Smooth muscle cell (in vitro differentiated cells): ENCODE measurements at regions not wholly inside any gene's neighbourhood (a gene's known extent, or its start where the extent isn't known, plus 50 kb on each side); places are given as distances from the start of the nearest gene placed in this dataset.

ENCODE experiments used
- DNase-seq: peaks from one replicate; lab custom pipeline; 2025; ENCODE audit not compliant: unreplicated experiment; lab: John Stamatoyannopoulos, UW
- H2AFZ ChIP-seq: fragments of 200-600 bp; sonication (generic); 2 replicates; pipeline ENCODE4 v1.6.0; 2016; ENCODE audit warnings: antibody characterized with exemption, low read depth, mild to moderate bottlenecking
- H3F3A ChIP-seq: fragments of 200-600 bp; sonication (generic); 2 replicates; pipeline ENCODE4 v1.6.0; 2017; ENCODE audit warnings: antibody characterized with exemption, low read depth
- H3K27ac ChIP-seq: fragments of 200-600 bp; sonication (generic); 2 replicates; pipeline ENCODE4 v1.5.1; 2016; ENCODE audit warnings: low read depth, mild to moderate bottlenecking
- H3K27me3 ChIP-seq: fragments of 200-600 bp; sonication (generic); 2 replicates; pipeline ENCODE4 v1.6.1; 2016; ENCODE audit warnings: low read depth, mild to moderate bottlenecking
- H3K36me3 ChIP-seq: fragments of 200-600 bp; sonication (generic); 2 replicates; pipeline ENCODE4 v1.5.1; 2016; ENCODE audit warnings: low read depth
- H3K4me1 ChIP-seq: fragments of 200-600 bp; sonication (generic); 2 replicates; pipeline ENCODE4 v1.5.1; 2016; ENCODE audit warnings: low read depth
- H3K4me2 ChIP-seq: fragments of 200-600 bp; sonication (generic); 2 replicates; pipeline ENCODE4 v1.6.0; 2016; ENCODE audit warnings: mild to moderate bottlenecking
- H3K4me3 ChIP-seq: fragments of 200-600 bp; sonication (generic); 2 replicates; pipeline ENCODE4 v1.5.1; 2016; ENCODE audit warnings: mild to moderate bottlenecking
- H3K79me2 ChIP-seq: fragments of 200-600 bp; sonication (generic); 2 replicates; pipeline ENCODE4 v1.6.0; 2016; ENCODE audit warnings: low read depth, mild to moderate bottlenecking
- H3K9ac ChIP-seq: fragments of 200-600 bp; sonication (generic); 2 replicates; pipeline ENCODE4 v1.6.0; 2016; ENCODE audit warnings: low read depth
- H3K9me3 ChIP-seq: fragments of 200-600 bp; sonication (generic); replicated peaks from 2 replicates; pipeline ENCODE4 v1.5.1; 2016; ENCODE audit warnings: low read depth
- H4K20me1 ChIP-seq: fragments of 200-600 bp; sonication (generic); 2 replicates; pipeline ENCODE4 v1.6.0; 2016; ENCODE audit warnings: low read depth
- WGBS: methylation state at CpG from one replicate; pipeline ENCODE4 v1.1.7; 2016; ENCODE audit warnings: low lambda C conversion rate; 5-methylcytosine and 5-hydroxymethylcytosine counted together
- TF ChIP-seq, protein P1 (sequence below): fragments of 200-600 bp; sonication (generic); IDR thresholded peaks from 2 replicates; pipeline ENCODE4 v1.5.1; 2017; ENCODE audit warnings: borderline replicate concordance, mild to moderate bottlenecking, antibody characterized with exemption; ENCODE audit not compliant: insufficient read depth, poor library complexity, severe bottlenecking

DNA sequence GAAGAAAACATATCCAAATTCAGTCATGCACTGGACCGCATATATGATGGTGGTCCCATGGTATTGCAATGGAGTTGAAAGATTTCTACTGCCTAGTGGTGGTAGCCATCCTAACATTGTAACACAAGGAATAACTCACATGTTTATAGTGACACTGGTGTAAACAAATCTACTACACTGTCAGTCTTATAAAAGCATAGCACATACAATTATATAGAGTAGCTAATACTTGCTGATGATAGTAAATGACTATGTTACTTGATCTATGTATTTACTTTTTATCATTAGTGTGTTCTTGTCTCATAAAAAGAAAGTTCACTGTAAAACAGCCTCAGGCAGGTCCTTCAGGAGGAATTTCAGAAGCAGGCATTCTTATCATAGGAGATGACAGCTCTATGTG is 96.0 kb upstream of the CDIN1 start:
- DNase-seq = no peak
- no peaks in the 10 kb centered on the region for H3K36me3 ChIP-seq
- no peak overlapping the region for H3K27ac ChIP-seq
- H3K27me3 ChIP-seq = no peaks in the 10 kb centered on the region
- H3K4me2 ChIP-seq = no peak overlapping the region
- H4K20me1 ChIP-seq = no peaks in the 10 kb centered on the region
- no peaks in the 10 kb centered on the region for H3K79me2 ChIP-seq
- TF ChIP-seq, protein P1, sequence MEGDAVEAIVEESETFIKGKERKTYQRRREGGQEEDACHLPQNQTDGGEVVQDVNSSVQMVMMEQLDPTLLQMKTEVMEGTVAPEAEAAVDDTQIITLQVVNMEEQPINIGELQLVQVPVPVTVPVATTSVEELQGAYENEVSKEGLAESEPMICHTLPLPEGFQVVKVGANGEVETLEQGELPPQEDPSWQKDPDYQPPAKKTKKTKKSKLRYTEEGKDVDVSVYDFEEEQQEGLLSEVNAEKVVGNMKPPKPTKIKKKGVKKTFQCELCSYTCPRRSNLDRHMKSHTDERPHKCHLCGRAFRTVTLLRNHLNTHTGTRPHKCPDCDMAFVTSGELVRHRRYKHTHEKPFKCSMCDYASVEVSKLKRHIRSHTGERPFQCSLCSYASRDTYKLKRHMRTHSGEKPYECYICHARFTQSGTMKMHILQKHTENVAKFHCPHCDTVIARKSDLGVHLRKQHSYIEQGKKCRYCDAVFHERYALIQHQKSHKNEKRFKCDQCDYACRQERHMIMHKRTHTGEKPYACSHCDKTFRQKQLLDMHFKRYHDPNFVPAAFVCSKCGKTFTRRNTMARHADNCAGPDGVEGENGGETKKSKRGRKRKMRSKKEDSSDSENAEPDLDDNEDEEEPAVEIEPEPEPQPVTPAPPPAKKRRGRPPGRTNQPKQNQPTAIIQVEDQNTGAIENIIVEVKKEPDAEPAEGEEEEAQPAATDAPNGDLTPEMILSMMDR = no peak
- H2AFZ ChIP-seq = no peak overlapping the region
- no peaks in the 10 kb centered on the region for H3F3A ChIP-seq
- no peak overlapping the region for H3K4me3 ChIP-seq
- H3K4me1 ChIP-seq = no peaks in the 10 kb centered on the region
- 100% methylated on average over 1 of the region's 1 CpG for WGBS
- no peaks in the 10 kb centered on the region for H3K9me3 ChIP-seq
- no peak overlapping the region for H3K9ac ChIP-seq

DNA sequence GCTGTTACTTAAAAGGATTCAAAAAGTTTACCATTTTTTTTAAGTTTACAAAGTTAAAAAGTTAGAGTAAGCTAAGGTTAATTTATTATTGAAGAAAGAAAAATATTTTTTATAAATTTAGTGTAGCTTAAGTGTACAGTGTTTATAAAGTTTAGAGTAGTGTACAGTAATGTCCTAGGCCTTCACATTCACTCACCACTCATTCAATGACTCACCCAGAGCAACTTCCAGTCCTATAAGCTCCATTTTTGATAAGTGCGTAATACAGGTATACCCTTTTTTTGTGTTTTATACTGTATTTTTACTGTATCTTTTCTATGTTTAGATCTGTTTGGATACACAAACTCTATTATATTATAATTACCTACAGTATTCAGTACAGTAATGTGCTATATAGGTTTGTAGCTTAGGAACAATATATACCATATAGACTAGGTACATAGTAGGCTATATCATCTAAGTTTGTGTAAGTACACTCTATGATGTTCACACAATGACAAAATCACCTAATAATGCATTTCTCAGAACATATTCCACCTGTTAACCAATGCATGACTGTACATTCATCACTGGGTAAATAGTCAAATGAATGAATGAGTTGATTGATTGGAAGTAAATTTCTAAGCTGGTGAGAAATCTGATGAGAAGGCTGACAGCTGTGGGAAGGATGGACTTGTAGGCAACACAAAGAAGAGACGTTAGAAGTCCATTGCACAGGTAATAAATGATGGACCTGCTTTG is 95.2 kb upstream of the CDIN1 start:
- Histone ChIP-seq H3K4me1 (no peaks in the 10 kb centered on the region), H3F3A (no peaks in the 10 kb centered on the region), H3K79me2 (no peaks in the 10 kb centered on the region), H3K27me3 (no peaks in the 10 kb centered on the region), H3K27ac (no peak overlapping the region), H3K36me3 (no peaks in the 10 kb centered on the region), H3K4me2 (no peak overlapping the region), H2AFZ (no peak overlapping the region), H3K9me3 (no peaks in the 10 kb centered on the region), H4K20me1 (no peaks in the 10 kb centered on the region), H3K9ac (no peak overlapping the region), H3K4me3 (no peak overlapping the region)
- 41% methylated on average over 2 of the region's 2 CpGs for WGBS
- TF ChIP-seq, protein P1 = no peak
- DNase-seq = no peak

DNA sequence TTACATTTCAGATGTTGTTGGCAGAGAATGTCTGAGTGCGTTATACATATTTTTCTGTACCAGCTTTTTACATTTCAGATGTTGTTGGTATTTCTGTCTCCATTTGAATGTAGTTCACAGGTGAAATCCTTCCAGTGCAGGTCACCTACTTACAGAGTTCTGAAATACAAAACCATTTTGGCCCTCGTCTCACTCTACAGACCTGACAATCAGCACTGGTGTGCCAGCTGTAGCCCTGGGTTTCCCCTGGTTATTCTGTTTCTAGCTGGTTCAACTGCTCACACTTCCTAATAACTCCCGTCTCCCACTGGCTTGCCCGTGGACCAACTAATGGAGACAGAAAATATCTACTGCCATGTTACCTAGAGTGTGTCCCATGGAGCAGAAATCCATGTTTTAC is 87.5 kb upstream of the CDIN1 start:
- Histone ChIP-seq H3K4me1 (no peaks in the 10 kb centered on the region), H2AFZ (no peak overlapping the region), H3K27ac (no peak overlapping the region), H3K36me3 (no peaks in the 10 kb centered on the region), H3K9me3 (no peaks in the 10 kb centered on the region), H3K27me3 (no peaks in the 10 kb centered on the region), H3K9ac (no peak overlapping the region), H4K20me1 (no peaks in the 10 kb centered on the region), H3K4me2 (no peak overlapping the region), H3K79me2 (no peaks in the 10 kb centered on the region), H3F3A (no peaks in the 10 kb centered on the region), H3K4me3 (no peak overlapping the region)
- TF ChIP-seq, protein P1 = no peak
- 95% methylated on average over 4 of the region's 4 CpGs for WGBS
- no peak for DNase-seq

DNA sequence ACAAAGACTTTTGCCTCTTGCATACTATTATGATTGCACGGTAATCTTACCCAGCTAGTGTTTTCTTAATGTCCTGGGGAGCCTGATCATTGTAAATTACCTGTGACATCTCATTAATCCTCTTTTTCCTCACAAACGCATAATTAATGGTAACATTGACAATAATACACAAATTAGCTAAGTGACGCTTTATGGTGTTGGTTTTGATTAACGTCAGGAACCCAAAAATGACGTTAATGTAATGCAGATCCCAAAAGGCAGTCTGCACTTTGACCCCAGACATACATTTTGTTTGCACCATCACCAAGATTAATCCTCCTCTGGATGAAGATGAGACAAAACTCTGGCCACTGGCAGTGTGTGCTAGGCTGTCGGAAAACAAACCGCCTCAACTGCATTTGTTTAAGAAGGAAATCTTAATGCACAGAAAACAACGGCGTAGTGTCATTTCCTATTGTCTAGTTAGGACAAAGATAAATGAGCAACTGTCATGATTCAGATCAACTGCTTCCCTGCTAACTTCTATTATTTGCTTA is 83.9 kb upstream of the CDIN1 start:
- no peaks in the 10 kb centered on the region for H3K79me2 ChIP-seq
- no peak overlapping the region for H3K4me2 ChIP-seq
- H3K36me3 ChIP-seq = no peaks in the 10 kb centered on the region
- whole genome bisulfite sequencing = 90% methylated on average over 9 of the region's 9 CpGs
- no peak for DNase-seq
- H3K4me3 ChIP-seq = no peak overlapping the region
- no peaks in the 10 kb centered on the region for H3K4me1 ChIP-seq
- no peak overlapping the region for H2AFZ ChIP-seq
- no peaks in the 10 kb centered on the region for H3F3A ChIP-seq
- H3K9ac ChIP-seq = no peak overlapping the region
- TF ChIP-seq, protein P1 = no peak
- no peaks in the 10 kb centered on the region for H3K27me3 ChIP-seq
- H3K9me3 ChIP-seq = no peaks in the 10 kb centered on the region
- H3K27ac ChIP-seq = no peak overlapping the region
- H4K20me1 ChIP-seq = no peaks in the 10 kb centered on the region
